HG02970 (cell line): ENCODE measurements at regions not wholly inside any gene's neighbourhood (a gene's known extent, or its start where the extent isn't known, plus 50 kb on each side); places are given as distances from the start of the nearest gene placed in this dataset.

Source experiments
- ATAC-seq: cut with Tn5 transposase; IDR thresholded peaks from one replicate; pipeline ENCODE4 v1.9.1; 2021; ENCODE audit warnings: mild to moderate bottlenecking, moderate library complexity, moderate number of reproducible peaks; ENCODE audit not compliant: unreplicated experiment, low FRiP score

DNA sequence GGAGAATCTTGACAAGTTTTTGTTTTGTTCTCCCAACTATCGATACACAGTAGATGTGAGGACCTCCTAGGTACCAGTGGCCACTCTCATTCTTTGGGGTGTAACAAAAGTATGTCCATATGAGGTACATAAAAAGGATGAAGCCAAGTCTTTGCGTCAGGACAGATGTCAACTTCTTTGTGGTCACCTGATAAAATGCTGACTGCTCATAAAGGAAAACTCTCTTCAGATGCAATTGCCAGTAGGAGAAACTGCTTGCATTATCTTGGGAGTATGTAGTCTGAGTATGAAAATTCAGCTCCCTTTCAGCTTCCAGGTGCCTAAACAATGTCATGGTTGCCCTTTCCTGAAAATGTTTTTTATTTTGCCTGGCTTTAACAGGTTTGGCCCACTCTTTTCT, 123.8 kb upstream of the GOLIM4 start:
- no peak for ATAC-seq

DNA sequence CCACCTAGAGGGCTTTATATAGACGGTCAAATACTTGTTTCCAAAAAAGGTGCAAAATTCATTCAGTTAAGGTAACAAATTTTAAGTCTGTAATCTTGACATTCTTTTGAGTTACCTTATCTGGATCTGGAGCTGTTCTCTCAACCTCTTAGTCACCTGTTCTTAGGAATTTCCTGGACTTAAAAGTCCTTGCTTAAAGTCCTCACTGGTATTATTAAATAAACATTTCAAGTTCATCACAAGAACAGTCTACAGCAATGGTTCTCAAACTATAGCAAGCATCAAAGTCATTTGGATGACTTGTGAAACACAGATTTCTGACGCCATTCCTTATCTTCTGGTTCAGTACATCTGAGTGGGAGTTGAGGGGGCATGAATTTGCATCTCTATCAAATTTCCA, 122.9 kb upstream of the GOLIM4 start:
- no peak for ATAC-seq

- no peak for ATAC-seq
These were observed 121.1 kb upstream of the GOLIM4 start for GRCh38 chr3:168216851-168217250.

DNA sequence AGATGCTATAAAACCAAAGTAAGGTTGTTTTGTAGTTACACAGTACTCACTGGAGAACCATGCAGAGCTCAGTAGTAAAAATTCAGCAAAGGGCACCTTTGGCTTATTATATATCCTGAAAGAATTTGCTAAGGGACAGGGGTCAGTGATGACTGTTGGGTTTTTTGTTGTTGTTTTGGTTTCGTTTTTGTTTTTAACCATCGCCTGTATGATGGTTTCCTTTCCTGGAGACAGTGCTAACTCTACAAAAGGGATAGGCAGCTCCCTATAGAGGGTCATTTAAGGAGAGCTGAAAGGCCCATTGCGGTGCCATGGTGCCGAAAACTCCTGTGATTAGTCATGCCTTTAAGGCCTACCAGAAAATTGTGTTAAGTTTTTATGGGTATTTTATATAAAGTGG, 118.2 kb upstream of the GOLIM4 start:
- ATAC-seq: no peak

GRCh38 chr3:168212664-168213285, 117.1 kb upstream of the GOLIM4 start:
- no peak for ATAC-seq

DNA sequence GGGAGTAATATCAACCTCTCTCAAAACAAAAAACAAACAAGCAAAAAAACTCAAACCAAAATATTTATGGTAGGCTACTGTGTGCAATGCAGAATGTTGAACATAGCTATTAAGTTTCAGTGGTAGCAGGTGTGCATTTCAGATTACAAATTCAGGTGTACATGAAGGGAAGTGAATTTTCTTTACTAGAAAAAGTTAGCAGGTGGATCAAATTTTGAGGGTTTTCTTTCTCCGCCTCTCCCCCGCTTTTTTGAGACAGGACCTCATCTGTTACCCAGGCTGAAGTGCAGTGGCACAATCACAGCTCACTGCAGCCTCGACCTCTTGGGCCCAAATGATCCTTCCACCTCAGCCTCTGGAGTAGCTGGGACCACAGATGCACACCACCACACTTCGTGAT, 109.7 kb upstream of the GOLIM4 start:
- no peak for ATAC-seq

GRCh38 chr3:168197162-168197561, 101.4 kb upstream of the GOLIM4 start:
- no peak for ATAC-seq

DNA sequence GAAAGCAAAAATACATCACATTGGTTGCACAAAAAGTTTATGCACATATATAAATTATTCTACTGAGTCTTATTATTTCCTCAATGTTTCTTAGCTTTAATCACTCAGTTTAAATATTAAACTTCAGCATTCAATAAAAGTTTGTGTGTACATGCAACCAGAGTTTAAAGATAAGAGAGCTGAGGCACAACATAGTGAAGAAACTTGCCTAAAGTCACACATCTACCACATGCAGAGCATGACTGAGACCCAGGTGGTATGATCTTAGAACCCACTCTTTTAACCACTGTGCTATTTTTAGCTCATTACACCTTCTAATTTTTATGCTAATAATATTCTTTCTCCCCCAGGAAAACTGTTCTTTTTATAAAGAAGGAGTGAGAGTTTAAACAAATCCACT, 96.1 kb upstream of the GOLIM4 start:
- ATAC-seq: no peak

GRCh38 chr3:168187233-168187632, 91.5 kb upstream of the GOLIM4 start:
- ATAC-seq: no peak

DNA sequence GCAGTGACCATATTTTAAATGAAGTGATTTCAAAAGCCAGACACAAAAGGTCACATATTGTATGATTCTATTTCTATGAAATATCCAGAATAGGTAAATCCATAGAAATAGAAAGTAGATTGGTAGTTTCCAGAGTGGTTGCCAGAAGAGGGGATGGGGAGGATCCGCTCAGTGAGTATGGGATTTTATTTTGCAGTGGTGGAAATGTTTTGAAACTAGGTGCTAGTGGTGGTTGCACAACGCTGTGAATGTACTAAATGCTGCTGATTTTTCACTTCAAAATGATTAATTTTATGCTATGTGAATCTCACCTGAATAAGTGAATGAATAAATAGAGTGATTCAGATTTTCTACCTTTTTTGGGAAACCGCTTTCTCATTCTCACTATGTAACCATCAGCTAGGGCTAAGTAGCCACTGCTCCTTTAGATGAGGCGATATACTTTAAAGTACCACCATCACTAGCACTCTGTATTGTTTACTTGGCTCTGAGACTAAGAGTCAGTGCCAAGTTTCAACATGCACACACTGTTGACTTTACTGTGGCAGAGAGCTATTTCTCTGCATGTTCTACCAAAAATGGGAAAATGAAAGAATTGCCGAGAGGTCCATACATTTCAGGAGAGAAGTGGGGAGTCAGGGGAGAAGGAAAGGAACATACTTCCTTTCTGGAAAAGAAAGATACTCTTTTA, 90.7 kb upstream of the GOLIM4 start:
- ATAC-seq: no peak

- ATAC-seq: no peak
These were observed 88.0 kb upstream of the GOLIM4 start for GRCh38 chr3:168183774-168184173.

- no peak for ATAC-seq
These were observed 73.0 kb upstream of the GOLIM4 start for GRCh38 chr3:168168743-168169142.

DNA sequence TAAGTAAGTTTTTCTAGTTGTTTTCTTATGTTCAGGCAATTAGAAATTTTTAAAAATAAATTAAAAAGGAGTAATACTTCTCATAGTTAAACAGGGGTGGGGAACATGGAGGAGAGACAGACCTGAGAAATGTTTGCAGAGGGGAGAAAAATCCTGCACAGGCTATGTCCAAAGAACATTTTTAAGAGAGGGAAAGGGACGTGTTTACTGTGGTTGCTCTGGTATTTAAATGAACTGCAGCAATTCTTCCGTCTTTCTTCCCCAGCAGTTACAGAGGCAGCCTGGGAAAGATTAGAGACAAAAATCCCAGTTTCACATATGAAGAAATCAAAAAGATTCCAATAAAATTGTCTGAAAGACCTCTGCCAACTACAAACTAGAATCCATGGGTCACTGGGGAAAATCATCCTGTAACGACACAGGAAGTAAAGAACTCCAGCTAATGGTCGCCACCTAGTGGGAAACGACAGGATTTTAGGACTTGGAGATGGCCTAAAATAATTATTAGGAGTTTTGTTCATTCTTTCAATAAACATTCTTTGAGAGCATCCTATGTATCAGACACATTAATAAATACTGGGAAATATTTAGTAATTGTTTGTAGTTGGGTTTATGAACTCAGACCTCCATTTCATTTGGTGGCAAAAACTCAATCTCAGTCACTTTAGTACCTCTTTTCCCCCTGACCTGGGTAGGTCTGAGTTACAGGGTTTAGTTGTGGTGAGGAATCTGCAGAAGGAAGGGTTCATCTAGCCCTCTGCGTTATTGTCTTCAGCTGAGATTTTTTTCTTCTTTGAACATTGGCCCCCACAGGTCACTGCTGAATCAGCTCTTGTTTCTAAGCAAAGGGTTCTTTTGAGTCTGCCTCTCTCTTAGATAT, 69.9 kb upstream of the GOLIM4 start:
- peak; percentile 61 for ATAC-seq

DNA sequence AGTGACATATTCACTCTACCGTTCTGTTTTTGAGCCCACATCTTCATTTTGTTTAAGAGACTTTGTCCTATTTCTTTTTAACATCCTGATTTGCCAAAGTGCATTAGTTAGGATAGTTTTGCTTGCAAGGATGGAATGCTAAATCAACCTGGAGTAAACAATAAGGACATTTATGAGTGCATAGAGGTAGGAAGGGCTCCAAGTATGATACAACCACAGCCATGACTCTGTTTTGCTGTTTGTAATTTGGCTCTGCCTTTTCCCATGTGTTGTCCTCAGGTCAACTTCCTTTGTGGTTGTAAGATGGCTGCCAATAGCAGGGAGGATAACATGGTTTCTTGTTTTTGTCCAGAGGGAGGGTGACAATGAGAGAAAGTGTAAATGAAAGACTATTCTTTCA, 66.4 kb upstream of the GOLIM4 start:
- ATAC-seq: no peak

DNA sequence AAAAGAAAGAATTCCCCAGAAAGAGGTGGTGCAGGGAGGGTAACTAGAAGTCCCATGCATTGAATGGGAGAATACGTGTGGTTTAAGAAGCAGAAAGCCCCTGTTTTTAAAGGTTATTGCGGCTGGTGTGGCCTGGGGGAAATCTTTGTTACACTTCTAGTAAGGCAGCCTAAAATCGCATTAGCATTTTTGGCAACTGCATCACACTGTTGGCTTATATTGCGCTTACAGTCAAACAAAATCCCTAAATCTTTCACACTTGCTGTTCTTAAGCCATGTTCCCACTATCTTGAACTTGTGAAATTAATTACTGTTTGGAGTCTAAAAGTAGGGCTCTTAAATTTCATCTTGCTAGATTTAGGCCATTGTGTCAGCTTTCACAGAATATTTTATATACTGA, 66.0 kb upstream of the GOLIM4 start:
- no peak for ATAC-seq

- ATAC-seq: no peak
These were observed 62.2 kb upstream of the GOLIM4 start for GRCh38 chr3:168157903-168158302.

GRCh38 chr3:168157099-168157700, 61.5 kb upstream of the GOLIM4 start:
- ATAC-seq: no peak

DNA sequence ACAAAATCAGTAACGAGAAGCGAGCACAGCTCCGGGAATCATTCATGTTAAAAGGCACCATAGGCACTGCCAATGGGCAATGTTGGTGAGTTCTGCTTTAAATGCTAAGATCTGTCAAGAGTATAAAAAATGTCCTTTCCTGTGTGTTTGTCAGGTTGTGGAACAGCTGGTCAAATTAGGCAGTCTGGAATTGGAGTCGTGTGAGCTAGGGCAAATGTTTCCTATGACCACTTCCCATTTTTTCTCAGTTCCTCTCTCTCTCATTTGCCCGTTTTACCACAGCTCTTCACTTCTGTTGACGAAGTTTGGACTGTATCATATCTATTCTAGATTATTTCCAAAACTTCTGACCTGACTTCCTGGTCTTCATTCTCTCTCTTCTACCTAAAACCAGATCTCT, 60.8 kb upstream of the GOLIM4 start:
- ATAC-seq: no peak

DNA sequence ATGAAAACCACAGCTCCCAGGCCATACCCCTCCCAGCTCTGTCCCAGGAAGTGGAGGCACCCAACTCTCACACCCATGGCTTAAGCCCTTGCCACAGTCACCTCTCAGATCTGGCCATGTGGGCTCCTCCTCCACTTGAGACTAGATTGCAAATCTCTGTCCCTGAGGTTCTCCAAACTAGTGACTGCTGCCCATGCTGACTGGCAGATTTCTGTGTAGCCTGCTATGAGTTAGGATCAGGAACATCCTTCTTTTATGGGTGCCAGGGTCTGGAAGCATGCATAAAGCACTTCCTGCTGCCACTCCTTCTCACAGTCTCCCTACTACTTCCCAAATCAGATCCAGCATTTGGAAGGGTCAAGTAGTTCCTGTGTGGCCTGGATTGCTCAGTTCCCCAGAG, 59.6 kb upstream of the GOLIM4 start:
- ATAC-seq: no peak

DNA sequence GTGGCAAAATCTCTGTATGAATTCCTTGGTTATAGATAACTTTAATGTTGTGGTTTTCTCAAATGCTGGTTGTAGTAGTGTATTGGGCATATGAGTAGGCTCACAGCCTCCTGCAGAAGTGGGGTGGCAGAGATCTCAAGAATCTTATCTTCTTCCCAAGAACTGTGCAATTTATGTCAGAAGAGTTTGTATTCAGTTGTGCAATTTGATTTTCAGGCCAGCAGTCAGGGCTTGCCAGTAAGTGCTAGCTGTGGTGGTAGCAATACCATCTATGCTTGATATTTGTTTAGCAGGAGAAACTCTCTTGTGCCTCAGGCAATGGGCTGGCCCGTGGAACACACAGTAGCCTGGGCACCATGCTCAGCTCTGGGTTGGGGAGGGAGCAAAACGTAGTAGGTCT, 58.4 kb upstream of the GOLIM4 start:
- ATAC-seq: no peak

DNA sequence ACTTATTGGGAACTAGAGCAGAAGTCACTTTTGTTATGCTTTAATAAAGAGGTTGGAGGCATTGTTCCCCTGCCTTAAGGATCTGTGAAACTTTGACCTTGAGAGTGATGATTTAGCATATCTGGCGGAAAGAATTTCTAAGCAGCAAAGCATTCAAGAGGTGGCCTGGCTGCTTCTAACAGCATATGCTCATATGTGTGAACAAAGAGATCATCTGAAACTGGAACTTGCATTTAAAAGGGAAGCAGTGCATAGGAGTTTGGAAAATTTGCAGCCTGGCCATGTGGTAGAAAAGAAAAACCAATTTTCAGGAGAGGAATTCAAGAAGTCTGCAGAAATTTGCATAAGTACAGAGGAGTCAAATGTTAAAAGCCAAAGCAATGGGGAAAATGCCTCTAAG, 56.4 kb upstream of the GOLIM4 start:
- ATAC-seq: no peak
